Stomach (tissue), 8 donors: ENCODE measurements at regions not wholly inside any gene's neighbourhood (a gene's known extent, or its start where the extent isn't known, plus 50 kb on each side); places are given as distances from the start of the nearest gene placed in this dataset.

Experiments
- DNase-seq, 2 donors: peaks; one replicate each; pipeline versions ENCODE4 v3.0.0 to v3.0.0-alpha.2; 2013 to 2019
- H3K27ac ChIP-seq, 5 donors: fragments of 200-600 bp in 4 of 5; sonication (generic) in 4 of 5; one replicate each; pipeline ENCODE4 v1.5.1; 2013 to 2019; ENCODE audit warnings: mild to moderate bottlenecking in 1 of 5, moderate library complexity in 1 of 5
- H3K27me3 ChIP-seq, 3 donors: fragments of 200-600 bp; sonication (generic); one replicate each; pipeline ENCODE4 v1.5.1; 2017 to 2019; ENCODE audit warnings: mixed run types in 1 of 3
- H3K36me3 ChIP-seq, 4 donors: fragments of 200-600 bp; sonication (generic); 1 replicate in 3 of 4; 2 replicates in 1 of 4; pipeline ENCODE4 v1.5.1; 2016 to 2019
- H3K4me1 ChIP-seq, 4 donors: fragments of 200-600 bp; sonication (generic); one replicate each; pipeline ENCODE4 v1.5.1; 2016 to 2019
- H3K4me3 ChIP-seq, 4 donors: fragments of 200-600 bp; sonication (generic) in 3 of 4; one replicate each; pipeline ENCODE4 v1.5.1; 2016 to 2019; ENCODE audit warnings: mild to moderate bottlenecking in 1 of 4
- H3K9me3 ChIP-seq, 4 donors: fragments of 200-600 bp; sonication (generic); one replicate each; pipeline ENCODE4 v1.5.1; 2016 to 2019
- CTCF ChIP-seq, 7 experiments: fragments of 450-650 bp in 4 of 7; fragments of 200-600 bp in 3 of 7; sonication (generic) in 3 of 7; IDR thresholded peaks; one replicate each; pipeline ENCODE4 v1.5.1; 2016 to 2019; ENCODE audit warnings: antibody characterized with exemption in 7 of 7, control low read depth in 2 of 7, mild to moderate bottlenecking in 1 of 7
- EP300 ChIP-seq: sonication (generic); formaldehyde crosslinking; IDR thresholded peaks from one replicate; pipeline ENCODE4 v1.6.1; 2017; ENCODE audit warnings: antibody characterized with exemption
- POLR2A ChIP-seq, 4 donors: fragments of 450-650 bp; IDR thresholded peaks; one replicate each; pipeline ENCODE4 v1.6.1; 2016; ENCODE audit warnings: antibody characterized with exemption in 4 of 4, control low read depth in 2 of 4, mild to moderate bottlenecking in 1 of 4, moderate library complexity in 1 of 4
- POLR2AphosphoS5 ChIP-seq, 3 donors: sonication (generic); formaldehyde crosslinking; IDR thresholded peaks; one replicate each; pipeline ENCODE4 v1.6.1; 2016; ENCODE audit warnings: antibody characterized with exemption in 3 of 3
- WGBS, 5 donors: extraction: QIAGEN DNeasy Blood & Tissue Kit in 3 of 5; methylation state at CpG; one replicate each; pipeline versions ENCODE4 v1.1.5 to v1.1.7; 2013 to 2018; 5-methylcytosine and 5-hydroxymethylcytosine counted together
- intact Hi-C: fragments of 100-400 bp; cut with DNase I; formaldehyde crosslinking; loops from one replicate; pipeline ENCODE4 v1.15.1; 2023; ENCODE audit warnings: low total_unique reads
- donor health status: healthy with polysubstance abuse.
- donor health status: Bipolar disorder and iron deficiency.
- donor health status: healthy.

- Histone ChIP-seq H3K27me3 (no peaks in the 10 kb centered on the region), H3K4me1 (no peaks in the 10 kb centered on the region), H3K4me3 (no peak overlapping the region), H3K27ac (no peak overlapping the region), H3K9me3 (no peaks in the 10 kb centered on the region), H3K36me3 (no peaks in the 10 kb centered on the region)
- DNase-seq = no peak
- 62 to 74% (median 71%) methylated on average over 1 of the region's 1 CpG for WGBS, 5 donors
- intact Hi-C loops = no loop called here
- TF ChIP-seq POLR2AphosphoS5 (IDR thresholded peaks at IDR 0.05) = no peak
- no peak for TF ChIP-seq POLR2A (IDR thresholded peaks at IDR 0.05)
- TF ChIP-seq CTCF (IDR thresholded peaks at IDR 0.05) = no peak
- no peak for TF ChIP-seq EP300
These were observed 105.0 kb upstream of the CPNE8 start for GRCh38 chr12:39010406-39010805.

- Histone ChIP-seq H3K27me3 (no peaks in the 10 kb centered on the region), H3K4me3 (no peak overlapping the region), H3K9me3 (no peaks in the 10 kb centered on the region), H3K36me3 (no peaks in the 10 kb centered on the region), H3K4me1 (no peaks in the 10 kb centered on the region), H3K27ac (no peak overlapping the region)
- DNase-seq = no peak
- no peak for TF ChIP-seq CTCF (IDR thresholded peaks at IDR 0.05)
- TF ChIP-seq EP300 = no peak
- TF ChIP-seq POLR2A (IDR thresholded peaks at IDR 0.05) = no peak
- no peak for TF ChIP-seq POLR2AphosphoS5 (IDR thresholded peaks at IDR 0.05)
- 50 to 84% (median 74%) methylated on average over 3 of the region's 3 CpGs for WGBS, 5 donors
- intact Hi-C loops = no loop called here
These were observed 102.2 kb upstream of the CPNE8 start for GRCh38 chr12:39007619-39008018.

GRCh38 chr12:39006286-39006685, 100.9 kb upstream of the CPNE8 start:
- Histone ChIP-seq H3K27me3 (no peaks in the 10 kb centered on the region), H3K4me1 (no peaks in the 10 kb centered on the region), H3K9me3 (no peaks in the 10 kb centered on the region), H3K36me3 (no peaks in the 10 kb centered on the region), H3K27ac (no peak overlapping the region), H3K4me3 (no peak overlapping the region)
- intact Hi-C loops = no loop called here
- DNase-seq = no peak
- 83 to 92% (median 87%) methylated on average over 2 of the region's 2 CpGs for whole genome bisulfite sequencing, 5 donors
- TF ChIP-seq CTCF (IDR thresholded peaks at IDR 0.05) (no peak), POLR2AphosphoS5 (IDR thresholded peaks at IDR 0.05) (no peak), POLR2A (IDR thresholded peaks at IDR 0.05) (no peak), EP300 (no peak)

- H3K9me3 ChIP-seq = no peaks in the 10 kb centered on the region
- no peak overlapping the region for H3K4me3 ChIP-seq
- intact Hi-C loops = no loop called here
- no peaks in the 10 kb centered on the region for H3K36me3 ChIP-seq
- no peak overlapping the region for H3K27ac ChIP-seq
- no peaks in the 10 kb centered on the region for H3K4me1 ChIP-seq
- TF ChIP-seq POLR2AphosphoS5 (IDR thresholded peaks at IDR 0.05) (no peak), POLR2A (IDR thresholded peaks at IDR 0.05) (no peak), EP300 (no peak), CTCF (IDR thresholded peaks at IDR 0.05) (no peak)
- H3K27me3 ChIP-seq = no peaks in the 10 kb centered on the region
- no peak for DNase-seq
These were observed 100.3 kb upstream of the CPNE8 start for GRCh38 chr12:39005671-39006070.
